ENCODE measurements at regions not wholly inside any gene's neighbourhood (a gene's known extent, or its start where the extent isn't known, plus 50 kb on each side); places are given as distances from the start of the nearest gene placed in this dataset.

DNA sequence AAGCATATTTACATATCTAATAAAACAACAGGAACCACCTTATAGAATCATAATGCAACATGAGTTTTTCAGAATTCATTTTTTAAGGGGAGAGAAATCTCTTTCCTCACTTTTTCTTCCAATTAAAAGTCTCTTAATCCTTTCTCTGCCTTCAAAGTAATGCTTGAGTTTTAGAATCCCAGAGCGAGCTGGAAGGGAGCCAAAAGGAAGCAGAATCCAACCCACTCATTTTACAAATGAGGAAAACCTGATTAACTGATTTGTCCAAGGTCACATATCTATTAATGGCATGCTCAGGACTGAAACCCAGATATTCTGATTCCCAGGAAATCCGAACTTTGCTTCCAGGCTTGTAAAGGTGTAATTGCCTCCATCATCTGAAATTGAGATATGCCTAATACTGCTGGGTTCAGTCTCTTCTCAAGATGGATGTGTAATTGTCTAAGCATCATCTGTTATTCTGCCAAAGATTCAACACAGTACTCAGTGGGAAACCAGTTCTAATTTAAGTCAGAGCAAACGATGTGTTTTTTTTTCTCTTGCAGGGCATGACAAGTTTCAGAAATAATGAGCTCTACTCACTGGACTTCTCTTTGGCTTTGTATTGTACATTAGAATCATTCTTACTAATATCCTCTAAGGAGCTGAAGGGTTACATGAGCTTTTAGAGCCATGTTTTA, 481.4 kb upstream of the CFAP20DC start:
- no peak for DNase-seq
- TF ChIP-seq, protein P1, sequence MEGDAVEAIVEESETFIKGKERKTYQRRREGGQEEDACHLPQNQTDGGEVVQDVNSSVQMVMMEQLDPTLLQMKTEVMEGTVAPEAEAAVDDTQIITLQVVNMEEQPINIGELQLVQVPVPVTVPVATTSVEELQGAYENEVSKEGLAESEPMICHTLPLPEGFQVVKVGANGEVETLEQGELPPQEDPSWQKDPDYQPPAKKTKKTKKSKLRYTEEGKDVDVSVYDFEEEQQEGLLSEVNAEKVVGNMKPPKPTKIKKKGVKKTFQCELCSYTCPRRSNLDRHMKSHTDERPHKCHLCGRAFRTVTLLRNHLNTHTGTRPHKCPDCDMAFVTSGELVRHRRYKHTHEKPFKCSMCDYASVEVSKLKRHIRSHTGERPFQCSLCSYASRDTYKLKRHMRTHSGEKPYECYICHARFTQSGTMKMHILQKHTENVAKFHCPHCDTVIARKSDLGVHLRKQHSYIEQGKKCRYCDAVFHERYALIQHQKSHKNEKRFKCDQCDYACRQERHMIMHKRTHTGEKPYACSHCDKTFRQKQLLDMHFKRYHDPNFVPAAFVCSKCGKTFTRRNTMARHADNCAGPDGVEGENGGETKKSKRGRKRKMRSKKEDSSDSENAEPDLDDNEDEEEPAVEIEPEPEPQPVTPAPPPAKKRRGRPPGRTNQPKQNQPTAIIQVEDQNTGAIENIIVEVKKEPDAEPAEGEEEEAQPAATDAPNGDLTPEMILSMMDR (IDR thresholded peaks at IDR 0.05), result no peak

DNA sequence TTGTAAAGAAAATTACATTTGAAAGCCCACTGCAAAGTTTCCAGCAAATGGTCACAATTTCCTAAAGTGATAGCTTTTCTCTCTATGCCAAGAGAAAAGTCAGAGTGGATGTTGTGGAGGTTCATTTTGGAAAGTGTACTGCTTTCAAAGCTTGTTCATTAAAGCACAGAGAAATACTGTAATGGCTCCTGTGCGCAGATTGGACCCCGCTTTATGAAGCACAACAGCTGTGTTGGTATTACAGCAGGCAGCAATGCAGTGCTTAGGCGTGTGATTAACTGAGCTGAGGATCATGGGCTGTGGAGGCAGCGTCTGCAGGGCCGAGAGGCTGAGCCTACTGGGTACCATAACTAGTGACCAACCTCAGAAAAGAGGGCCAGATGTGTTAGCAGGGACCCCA, 478.4 kb upstream of the CFAP20DC start:
- intact Hi-C loops (cut with DNase I), result no loop called here

More for the DNA sequence above, 481.4 kb upstream of the CFAP20DC start:
- Histone ChIP-seq H3K27ac (no peak overlapping the region), H3K27me3 (no peaks in the 10 kb centered on the region), H3K4me3 (no peak overlapping the region), H3K9me3 (no peaks in the 10 kb centered on the region), H3K36me3 (no peaks in the 10 kb centered on the region), H3K4me1 (no peaks in the 10 kb centered on the region)
- intact Hi-C loops (cut with DNase I), result no loop called here
- ATAC-seq, result no peak

DNA sequence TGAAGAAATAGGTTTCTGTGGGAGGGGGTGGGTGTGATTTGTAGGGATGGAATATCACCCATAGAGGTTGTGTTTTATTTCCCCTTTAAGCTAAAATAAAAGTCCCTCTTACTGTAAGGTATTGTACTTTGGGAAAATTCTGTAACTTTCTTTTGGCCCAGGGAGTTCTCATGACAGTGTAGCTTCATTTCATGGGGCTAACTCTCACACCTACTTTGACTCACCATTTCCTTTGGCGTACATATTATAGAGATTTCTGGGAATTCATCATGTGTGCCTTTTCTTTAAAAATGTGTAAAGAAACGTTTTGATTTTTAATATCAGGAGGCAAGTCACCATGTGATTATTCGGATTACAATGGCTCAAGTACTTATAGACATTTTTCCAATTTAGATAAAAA, 477.7 kb upstream of the CFAP20DC start:
- intact Hi-C loops (cut with DNase I), result no loop called here
- ATAC-seq (no peak), DNase-seq (no peak)
- Histone ChIP-seq H3K9me3 (no peaks in the 10 kb centered on the region), H3K27me3 (no peaks in the 10 kb centered on the region), H3K27ac (no peak overlapping the region), H3K36me3 (no peaks in the 10 kb centered on the region), H3K4me3 (no peak overlapping the region), H3K4me1 (no peaks in the 10 kb centered on the region)
- TF ChIP-seq, protein P1 (IDR thresholded peaks at IDR 0.05), result no peak

More for the DNA sequence above, 478.4 kb upstream of the CFAP20DC start:
- no peak for ATAC-seq
- no peaks in the 10 kb centered on the region for H3K36me3 ChIP-seq
- no peak for DNase-seq
- TF ChIP-seq, protein P1 (IDR thresholded peaks at IDR 0.05), result no peak
- H3K4me1 ChIP-seq, result no peaks in the 10 kb centered on the region
- H3K9me3 ChIP-seq, result no peaks in the 10 kb centered on the region
- H3K27ac ChIP-seq, result no peak overlapping the region
- H3K4me3 ChIP-seq, result no peak overlapping the region
- no peaks in the 10 kb centered on the region for H3K27me3 ChIP-seq

DNA sequence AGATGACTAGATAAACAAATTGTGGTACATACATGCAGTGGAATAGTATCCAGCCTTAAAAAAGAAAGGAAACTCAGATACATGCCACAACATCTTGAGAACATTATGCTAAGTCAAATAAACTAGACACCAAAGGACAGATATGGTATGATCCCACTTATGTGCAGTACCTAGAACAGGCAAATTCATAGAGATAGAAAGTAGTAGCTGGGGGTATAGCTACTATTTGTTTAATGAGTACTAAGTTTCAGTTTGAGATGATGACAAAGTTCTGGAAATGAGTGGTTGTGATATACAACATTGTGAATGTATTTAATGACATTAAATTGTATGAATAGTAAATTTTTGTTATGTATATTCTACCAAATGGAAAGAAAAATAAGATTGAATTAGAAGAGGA, 477.2 kb upstream of the CFAP20DC start:
- TF ChIP-seq, protein P1 (IDR thresholded peaks at IDR 0.05), result no peak
- H3K4me3 ChIP-seq, result no peak overlapping the region
- intact Hi-C loops (cut with DNase I), result no loop called here

DNA sequence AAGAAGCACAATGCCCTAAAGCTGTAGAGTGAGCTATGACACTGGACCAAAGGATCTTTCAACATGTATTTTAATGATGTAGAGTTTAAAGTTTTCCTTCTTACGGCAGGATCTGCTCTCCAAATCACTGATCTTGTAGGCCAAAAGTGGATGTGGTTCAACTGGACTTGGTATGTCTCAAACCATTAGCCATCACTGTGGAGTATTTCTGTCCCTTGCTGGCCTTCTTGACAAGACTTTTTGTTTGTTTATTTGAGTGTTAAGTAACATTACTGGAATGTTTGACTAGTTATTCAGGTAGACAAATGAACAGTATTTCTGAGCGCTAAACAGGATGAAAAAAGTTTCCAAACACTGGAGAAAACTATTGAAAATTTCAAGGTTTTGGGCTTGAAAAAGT, 472.7 kb upstream of the CFAP20DC start:
- Histone ChIP-seq H3K4me1 (no peaks in the 10 kb centered on the region), H3K27me3 (no peaks in the 10 kb centered on the region), H3K27ac (no peak overlapping the region), H3K4me3 (no peak overlapping the region), H3K9me3 (no peaks in the 10 kb centered on the region), H3K36me3 (no peaks in the 10 kb centered on the region)
- TF ChIP-seq, protein P1 (IDR thresholded peaks at IDR 0.05), result no peak
- ATAC-seq, result peak; percentile 72
- intact Hi-C loops (cut with DNase I), result no loop called here
- DNase-seq, result no peak

More for the DNA sequence above, 477.2 kb upstream of the CFAP20DC start:
- Histone ChIP-seq H3K4me1 (no peaks in the 10 kb centered on the region), H3K27ac (no peak overlapping the region), H3K9me3 (no peaks in the 10 kb centered on the region), H3K36me3 (no peaks in the 10 kb centered on the region), H3K27me3 (no peaks in the 10 kb centered on the region)
- no peak for DNase-seq
- ATAC-seq, result no peak
